ENCODE measurements at regions not wholly inside any gene's neighbourhood (a gene's known extent, or its start where the extent isn't known, plus 50 kb on each side); places are given as distances from the start of the nearest gene placed in this dataset.

DNA sequence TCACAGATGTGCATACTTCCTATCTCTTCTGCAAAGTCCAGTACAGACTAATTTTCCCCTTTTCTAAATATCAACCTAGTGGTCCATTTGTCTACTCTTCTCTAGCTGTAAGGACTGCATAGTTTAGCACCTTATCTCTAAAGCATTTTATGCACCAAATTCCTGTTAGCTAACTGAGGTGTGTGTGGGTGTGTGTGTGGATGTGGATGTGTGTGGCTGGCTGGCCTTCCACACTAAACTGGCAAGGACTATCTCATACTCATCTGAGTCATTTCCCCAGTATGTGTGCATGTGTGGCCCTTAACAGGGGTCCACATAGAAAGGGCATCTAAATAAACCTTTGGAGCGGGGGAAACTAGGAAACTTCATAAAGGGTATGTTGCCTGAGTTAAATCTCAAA is 139.6 kb downstream of the TTC32 start:
- TF ChIP-seq, protein P1, sequence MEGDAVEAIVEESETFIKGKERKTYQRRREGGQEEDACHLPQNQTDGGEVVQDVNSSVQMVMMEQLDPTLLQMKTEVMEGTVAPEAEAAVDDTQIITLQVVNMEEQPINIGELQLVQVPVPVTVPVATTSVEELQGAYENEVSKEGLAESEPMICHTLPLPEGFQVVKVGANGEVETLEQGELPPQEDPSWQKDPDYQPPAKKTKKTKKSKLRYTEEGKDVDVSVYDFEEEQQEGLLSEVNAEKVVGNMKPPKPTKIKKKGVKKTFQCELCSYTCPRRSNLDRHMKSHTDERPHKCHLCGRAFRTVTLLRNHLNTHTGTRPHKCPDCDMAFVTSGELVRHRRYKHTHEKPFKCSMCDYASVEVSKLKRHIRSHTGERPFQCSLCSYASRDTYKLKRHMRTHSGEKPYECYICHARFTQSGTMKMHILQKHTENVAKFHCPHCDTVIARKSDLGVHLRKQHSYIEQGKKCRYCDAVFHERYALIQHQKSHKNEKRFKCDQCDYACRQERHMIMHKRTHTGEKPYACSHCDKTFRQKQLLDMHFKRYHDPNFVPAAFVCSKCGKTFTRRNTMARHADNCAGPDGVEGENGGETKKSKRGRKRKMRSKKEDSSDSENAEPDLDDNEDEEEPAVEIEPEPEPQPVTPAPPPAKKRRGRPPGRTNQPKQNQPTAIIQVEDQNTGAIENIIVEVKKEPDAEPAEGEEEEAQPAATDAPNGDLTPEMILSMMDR (IDR thresholded peaks at IDR 0.05; ENCODE audit: unreplicated experiment): no peak
- Mint-ChIP-seq H3K4me1 (ENCODE audit: unreplicated experiment) (no peaks in the 10 kb centered on the region), H3K4me3 (ENCODE audit: unreplicated experiment) (no peak overlapping the region), H3K27ac (ENCODE audit: unreplicated experiment) (no peak overlapping the region), H3K27me3 (ENCODE audit: unreplicated experiment) (no peaks in the 10 kb centered on the region), H3K9me3 (ENCODE audit: unreplicated experiment) (no peaks in the 10 kb centered on the region), H3K36me3 (ENCODE audit: low read depth, unreplicated experiment) (no peaks in the 10 kb centered on the region)
- no peak for DNase-seq (ENCODE audit: low spot score)

DNA sequence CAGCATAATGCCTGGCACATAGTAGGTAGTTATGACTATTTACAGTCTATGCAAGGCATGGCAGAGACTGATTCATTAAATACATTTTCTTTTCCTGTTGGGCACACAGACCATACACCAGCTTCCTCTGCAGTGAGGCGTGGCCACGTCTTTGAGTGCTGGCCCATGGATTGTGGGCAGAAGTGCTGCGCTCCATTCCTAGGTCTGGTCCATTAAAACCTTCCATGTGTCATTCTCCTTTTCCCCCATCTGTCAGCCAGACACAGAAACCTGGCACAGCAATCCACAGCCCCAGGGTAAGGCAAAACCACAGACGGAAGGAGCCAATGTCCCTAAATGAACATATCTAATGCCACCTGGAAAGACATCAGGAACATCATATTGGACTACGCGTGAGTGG is 141.9 kb downstream of the TTC32 start:
- H3K27me3 Mint-ChIP-seq (ENCODE audit: unreplicated experiment): peaks cover 1% of the 10 kb centered on the region
- H3K4me1 Mint-ChIP-seq (ENCODE audit: unreplicated experiment): no peaks in the 10 kb centered on the region
- no peaks in the 10 kb centered on the region for H3K9me3 Mint-ChIP-seq (ENCODE audit: unreplicated experiment)
- H3K36me3 Mint-ChIP-seq (ENCODE audit: low read depth, unreplicated experiment): no peaks in the 10 kb centered on the region
- DNase-seq (ENCODE audit: low spot score): no peak
- TF ChIP-seq, protein P1 (IDR thresholded peaks at IDR 0.05; ENCODE audit: unreplicated experiment): no peak
- no peak overlapping the region for H3K27ac Mint-ChIP-seq (ENCODE audit: unreplicated experiment)
- H3K4me3 Mint-ChIP-seq (ENCODE audit: unreplicated experiment): no peak overlapping the region

DNA sequence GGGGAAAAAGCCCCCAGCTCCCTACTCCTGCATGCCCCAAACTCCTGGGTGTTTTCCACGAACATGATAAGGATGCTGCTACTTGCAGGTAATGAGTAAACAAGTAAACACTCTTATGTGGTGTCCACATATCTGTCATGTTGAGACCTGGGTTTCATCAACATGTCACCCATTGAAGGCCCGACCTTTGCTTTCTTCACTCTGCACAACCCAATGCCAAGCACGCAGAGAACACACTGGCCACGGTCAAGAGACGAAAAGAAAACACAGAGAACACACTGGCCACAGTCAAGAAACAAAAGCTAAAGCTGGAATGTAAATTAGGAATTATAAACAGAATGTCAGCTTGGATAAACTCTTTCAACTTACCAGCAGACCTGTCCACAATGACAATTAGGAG is 143.1 kb downstream of the TTC32 start:
- H3K27me3 Mint-ChIP-seq (ENCODE audit: unreplicated experiment): peaks cover 1% of the 10 kb centered on the region
- H3K36me3 Mint-ChIP-seq (ENCODE audit: low read depth, unreplicated experiment): no peaks in the 10 kb centered on the region
- TF ChIP-seq, protein P1 (IDR thresholded peaks at IDR 0.05; ENCODE audit: unreplicated experiment): no peak
- H3K27ac Mint-ChIP-seq (ENCODE audit: unreplicated experiment): no peak overlapping the region
- H3K9me3 Mint-ChIP-seq (ENCODE audit: unreplicated experiment): no peaks in the 10 kb centered on the region
- H3K4me1 Mint-ChIP-seq (ENCODE audit: unreplicated experiment): no peaks in the 10 kb centered on the region
- H3K4me3 Mint-ChIP-seq (ENCODE audit: unreplicated experiment): no peak overlapping the region
- DNase-seq (ENCODE audit: low spot score): no peak

DNA sequence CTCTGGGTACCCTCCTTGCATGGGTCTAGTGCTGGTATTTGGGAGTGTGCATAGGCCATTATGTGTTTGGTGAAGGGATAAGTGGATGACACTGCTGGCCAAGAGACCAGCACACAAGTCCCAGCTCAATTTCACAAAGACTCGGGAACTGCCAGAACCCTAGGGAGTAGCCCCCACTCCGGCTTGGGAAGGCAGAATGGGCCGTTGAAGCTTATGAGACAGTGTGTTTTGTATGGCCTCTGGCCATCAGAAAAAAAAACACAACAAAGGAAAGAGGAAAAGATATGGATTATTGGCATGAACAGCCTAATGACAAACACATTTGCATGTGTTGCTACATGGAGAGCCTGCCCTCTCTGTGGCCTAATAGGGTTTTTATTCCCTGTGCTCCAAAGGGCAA is 144.2 kb downstream of the TTC32 start:
- no peaks in the 10 kb centered on the region for H3K36me3 Mint-ChIP-seq (ENCODE audit: low read depth, unreplicated experiment)
- H3K4me1 Mint-ChIP-seq (ENCODE audit: unreplicated experiment): no peaks in the 10 kb centered on the region
- TF ChIP-seq, protein P1 (IDR thresholded peaks at IDR 0.05; ENCODE audit: unreplicated experiment): no peak
- no peak for DNase-seq (ENCODE audit: low spot score)
- no peak overlapping the region for H3K27ac Mint-ChIP-seq (ENCODE audit: unreplicated experiment)
- peaks cover 1% of the 10 kb centered on the region for H3K27me3 Mint-ChIP-seq (ENCODE audit: unreplicated experiment)
- H3K4me3 Mint-ChIP-seq (ENCODE audit: unreplicated experiment): no peak overlapping the region
- H3K9me3 Mint-ChIP-seq (ENCODE audit: unreplicated experiment): no peaks in the 10 kb centered on the region

DNA sequence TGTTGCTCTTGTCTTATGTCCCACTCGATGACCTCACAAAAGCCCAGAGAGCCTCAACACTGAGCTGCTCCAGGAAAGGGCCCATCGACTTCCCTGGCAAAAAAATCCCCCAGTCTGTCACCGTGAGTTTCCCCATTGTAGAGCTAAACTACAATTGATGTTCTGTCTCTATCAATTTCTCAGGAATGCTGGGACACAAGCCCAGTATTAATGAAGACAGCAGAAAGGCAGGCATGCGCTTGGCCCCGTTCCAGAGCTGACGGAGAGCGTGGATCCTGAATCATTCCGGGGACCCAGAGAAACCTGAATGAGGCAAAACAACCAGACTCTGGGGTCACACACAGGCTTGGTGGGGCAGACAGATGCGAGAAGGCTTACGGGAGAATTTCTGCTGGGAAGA is 146.9 kb downstream of the TTC32 start:
- TF ChIP-seq, protein P1 (IDR thresholded peaks at IDR 0.05; ENCODE audit: unreplicated experiment): no peak
- Mint-ChIP-seq H3K9me3 (ENCODE audit: unreplicated experiment) (no peaks in the 10 kb centered on the region), H3K4me3 (ENCODE audit: unreplicated experiment) (no peak overlapping the region), H3K4me1 (ENCODE audit: unreplicated experiment) (no peaks in the 10 kb centered on the region), H3K27me3 (ENCODE audit: unreplicated experiment) (peaks cover 1% of the 10 kb centered on the region), H3K27ac (ENCODE audit: unreplicated experiment) (no peak overlapping the region), H3K36me3 (ENCODE audit: low read depth, unreplicated experiment) (no peaks in the 10 kb centered on the region)
- DNase-seq (ENCODE audit: low spot score): no peak
